HG03159 (cell line): ENCODE measurements at regions not wholly inside any gene's neighbourhood (a gene's known extent, or its start where the extent isn't known, plus 50 kb on each side); places are given as distances from the start of the nearest gene placed in this dataset.

Experiments
- ATAC-seq: cut with Tn5 transposase; IDR thresholded peaks from one replicate; pipeline ENCODE4 v1.9.1; 2021; ENCODE audit warnings: mild to moderate bottlenecking, moderate library complexity; ENCODE audit not compliant: unreplicated experiment

GRCh38 chr5:124796495-124796894, 50.1 kb upstream of the ZNF608 start:
- ATAC-seq, result peak; percentile 39

GRCh38 chr5:124797665-124798087, 51.2 kb upstream of the ZNF608 start:
- ATAC-seq, result no peak

- ATAC-seq, result no peak
Measured at GRCh38 chr5:124798890-124799289, 52.5 kb upstream of the ZNF608 start.

- no peak for ATAC-seq
Measured at GRCh38 chr5:124801551-124801950, 55.1 kb upstream of the ZNF608 start.

GRCh38 chr5:124803617-124804323, 57.3 kb upstream of the ZNF608 start:
- no peak for ATAC-seq

GRCh38 chr5:124806026-124806372, 59.6 kb upstream of the ZNF608 start:
- no peak for ATAC-seq

GRCh38 chr5:124806373-124807077, 60.1 kb upstream of the ZNF608 start:
- ATAC-seq, result no peak

- ATAC-seq, result no peak
Measured at GRCh38 chr5:124808842-124809268, 62.4 kb upstream of the ZNF608 start.

- no peak for ATAC-seq
Measured at GRCh38 chr5:124810396-124811006, 64.1 kb upstream of the ZNF608 start.

- ATAC-seq, result no peak
Measured at GRCh38 chr5:124812771-124813358, 66.4 kb upstream of the ZNF608 start.

- no peak for ATAC-seq
Measured at GRCh38 chr5:124816381-124816780, 69.9 kb upstream of the ZNF608 start.

GRCh38 chr5:124819201-124819600, 72.8 kb upstream of the ZNF608 start:
- no peak for ATAC-seq

GRCh38 chr5:124822647-124823046, 76.2 kb upstream of the ZNF608 start:
- no peak for ATAC-seq

- ATAC-seq, result no peak
Measured at GRCh38 chr5:124823380-124823779, 76.9 kb upstream of the ZNF608 start.

- ATAC-seq, result no peak
Measured at GRCh38 chr5:124824637-124825158, 78.3 kb upstream of the ZNF608 start.

- peak; percentile 95 for ATAC-seq
Measured at GRCh38 chr5:124825250-124825982, 79.0 kb upstream of the ZNF608 start.

GRCh38 chr5:124825983-124826337, 79.5 kb upstream of the ZNF608 start:
- no peak for ATAC-seq

- no peak for ATAC-seq
Measured at GRCh38 chr5:124828731-124829234, 82.3 kb upstream of the ZNF608 start.

- no peak for ATAC-seq
Measured at GRCh38 chr5:124831687-124832240, 85.3 kb upstream of the ZNF608 start.

- ATAC-seq, result no peak
Measured at GRCh38 chr5:124832510-124832909, 86.1 kb upstream of the ZNF608 start.
